ENCODE measurements at regions not wholly inside any gene's neighbourhood (a gene's known extent, or its start where the extent isn't known, plus 50 kb on each side); places are given as distances from the start of the nearest gene placed in this dataset.

GRCh38 chr5:101160002-101160401, 256.9 kb upstream of the ST8SIA4 start:
- Histone ChIP-seq H3K27me3 (ENCODE audit: insufficient read depth, poor library complexity, severe bottlenecking) (no peaks in the 10 kb centered on the region), H3K27ac (replicated peaks) (no peak overlapping the region), H3K4me3 (replicated peaks; ENCODE audit: insufficient read depth, low read length) (no peak overlapping the region)
- no peak for TF ChIP-seq GABPA (IDR thresholded peaks at IDR 0.05; ENCODE audit: low read depth)
- TF ChIP-seq REST (IDR thresholded peaks at IDR 0.05; ENCODE audit: insufficient replicate concordance, low read depth): no peak
- TF ChIP-seq CTCF (IDR thresholded peaks at IDR 0.05; ENCODE audit: insufficient read depth, low read length): no peak
- no peak for TF ChIP-seq POLR2AphosphoS5 (IDR thresholded peaks at IDR 0.05; ENCODE audit: low read depth)
- no peak for TF ChIP-seq SPI1 (IDR thresholded peaks at IDR 0.05; ENCODE audit: borderline replicate concordance, low read depth)
- DNase-seq (ENCODE audit: low read depth in 1 of 2, low spot score in 1 of 2): no peak

- no peak overlapping the region for H3K27ac ChIP-seq (replicated peaks)
- no peak overlapping the region for H3K4me3 ChIP-seq (replicated peaks; ENCODE audit: insufficient read depth, low read length)
- DNase-seq (ENCODE audit: low read depth in 1 of 2, low spot score in 1 of 2): no peak
- TF ChIP-seq POLR2AphosphoS5 (IDR thresholded peaks at IDR 0.05; ENCODE audit: low read depth) (no peak), CTCF (IDR thresholded peaks at IDR 0.05; ENCODE audit: insufficient read depth, low read length) (no peak), GABPA (IDR thresholded peaks at IDR 0.05; ENCODE audit: low read depth) (no peak), REST (IDR thresholded peaks at IDR 0.05; ENCODE audit: insufficient replicate concordance, low read depth) (no peak), SPI1 (IDR thresholded peaks at IDR 0.05; ENCODE audit: borderline replicate concordance, low read depth) (no peak)
- no peaks in the 10 kb centered on the region for H3K27me3 ChIP-seq (ENCODE audit: insufficient read depth, poor library complexity, severe bottlenecking)
These were observed 255.9 kb upstream of the ST8SIA4 start for GRCh38 chr5:101159006-101159405.

GRCh38 chr5:101153526-101153925, 250.4 kb upstream of the ST8SIA4 start:
- no peak for DNase-seq (ENCODE audit: low read depth in 1 of 2, low spot score in 1 of 2)
- H3K4me3 ChIP-seq (replicated peaks; ENCODE audit: insufficient read depth, low read length): no peak overlapping the region
- TF ChIP-seq REST (IDR thresholded peaks at IDR 0.05; ENCODE audit: insufficient replicate concordance, low read depth) (no peak), POLR2AphosphoS5 (IDR thresholded peaks at IDR 0.05; ENCODE audit: low read depth) (no peak), GABPA (IDR thresholded peaks at IDR 0.05; ENCODE audit: low read depth) (no peak), SPI1 (IDR thresholded peaks at IDR 0.05; ENCODE audit: borderline replicate concordance, low read depth) (no peak), CTCF (IDR thresholded peaks at IDR 0.05; ENCODE audit: insufficient read depth, low read length) (no peak)
- H3K27ac ChIP-seq (replicated peaks): no peak overlapping the region
- no peaks in the 10 kb centered on the region for H3K27me3 ChIP-seq (ENCODE audit: insufficient read depth, poor library complexity, severe bottlenecking)
